Hematopoietic multipotent progenitor cell treated with erythropoietin and hydrocortisone succinate and interleukin-3 and kit ligand, for 15 days (in vitro differentiated cells): ENCODE measurements at regions not wholly inside any gene's neighbourhood (a gene's known extent, or its start where the extent isn't known, plus 50 kb on each side); places are given as distances from the start of the nearest gene placed in this dataset.

ENCODE experiments used
- DNase-seq: peaks from one replicate; pipeline ENCODE4 v3.0.0-alpha.2; 2015; ENCODE audit warnings: low spot score

DNA sequence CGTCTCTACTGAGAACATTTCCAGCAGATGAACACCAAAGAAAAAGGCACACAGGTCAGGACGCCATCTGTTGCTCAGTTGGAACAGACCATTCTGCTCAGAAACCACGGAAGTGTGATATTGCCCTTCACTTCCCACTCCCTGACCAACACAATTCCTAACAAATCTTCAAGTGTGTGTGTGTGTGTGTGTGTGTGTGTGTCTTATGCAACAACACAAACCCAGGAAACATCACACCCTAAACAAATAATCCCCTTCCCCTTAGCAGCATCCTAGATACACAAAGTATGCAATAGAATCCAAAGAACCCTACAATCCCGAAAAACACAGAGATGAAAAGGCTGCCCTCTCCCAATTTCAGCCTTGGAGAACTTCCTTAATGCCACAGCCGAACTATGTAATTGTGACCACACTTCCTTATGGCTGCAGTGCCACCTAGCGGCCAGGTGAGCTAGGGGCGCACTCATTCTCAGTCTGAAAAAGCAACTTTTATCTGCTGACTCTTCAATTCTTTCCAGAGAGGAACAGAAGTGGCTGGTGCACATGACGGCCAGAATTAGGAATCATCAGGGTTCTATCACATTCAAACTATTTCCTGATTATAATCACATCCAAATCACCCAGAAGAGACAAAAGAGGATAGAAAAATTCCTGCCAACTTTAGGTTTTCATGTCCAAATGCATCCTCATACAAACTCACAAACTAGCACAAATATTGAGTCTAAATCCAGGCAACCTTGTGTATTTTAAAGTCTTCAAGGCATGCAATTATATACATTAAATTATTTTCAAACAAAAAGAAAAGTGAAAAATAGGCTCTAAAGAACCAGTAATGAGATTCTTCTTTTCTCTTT lies 164.9 kb downstream of the DHX15 start:
- peak; percentile 52 for DNase-seq

DNA sequence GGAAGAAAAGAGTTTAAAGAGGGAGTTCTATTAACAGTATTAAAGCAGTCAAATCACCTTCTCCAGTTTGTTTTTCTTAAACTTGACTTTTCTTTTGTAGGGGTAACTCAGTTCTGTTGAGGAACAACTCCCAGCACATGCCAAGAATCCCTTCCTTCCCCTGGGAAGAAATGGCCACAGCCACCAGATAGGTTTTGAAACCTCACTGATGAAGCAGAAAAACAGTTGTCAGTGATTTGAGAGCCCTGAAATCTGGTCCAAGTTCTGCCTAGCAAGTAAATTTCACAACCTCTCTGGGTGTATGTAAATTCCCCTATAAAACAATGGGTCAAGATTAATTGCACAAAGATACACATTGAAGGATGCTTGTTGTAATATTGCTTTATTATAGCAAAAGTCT lies 167.1 kb downstream of the DHX15 start:
- no peak for DNase-seq

DNA sequence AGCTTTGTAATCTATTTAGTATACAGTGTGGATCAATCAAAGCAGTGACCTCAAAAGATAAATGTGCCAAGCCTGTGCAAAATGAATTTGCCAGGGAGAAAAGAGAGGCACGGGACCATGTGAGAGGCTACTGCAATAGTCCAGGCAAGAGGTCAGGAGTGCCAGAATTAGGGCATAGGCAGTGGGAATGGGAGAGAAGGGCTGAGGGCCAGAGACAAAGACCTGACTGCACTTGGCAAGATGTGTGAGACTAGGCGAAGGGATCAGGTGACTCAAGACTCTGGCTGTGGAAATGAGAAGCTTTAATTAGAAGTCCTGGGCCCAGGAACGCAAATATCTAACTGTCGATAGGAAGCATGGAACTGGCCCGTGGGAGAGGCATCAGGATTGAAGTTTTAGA lies 168.1 kb downstream of the DHX15 start:
- DNase-seq, result no peak

DNA sequence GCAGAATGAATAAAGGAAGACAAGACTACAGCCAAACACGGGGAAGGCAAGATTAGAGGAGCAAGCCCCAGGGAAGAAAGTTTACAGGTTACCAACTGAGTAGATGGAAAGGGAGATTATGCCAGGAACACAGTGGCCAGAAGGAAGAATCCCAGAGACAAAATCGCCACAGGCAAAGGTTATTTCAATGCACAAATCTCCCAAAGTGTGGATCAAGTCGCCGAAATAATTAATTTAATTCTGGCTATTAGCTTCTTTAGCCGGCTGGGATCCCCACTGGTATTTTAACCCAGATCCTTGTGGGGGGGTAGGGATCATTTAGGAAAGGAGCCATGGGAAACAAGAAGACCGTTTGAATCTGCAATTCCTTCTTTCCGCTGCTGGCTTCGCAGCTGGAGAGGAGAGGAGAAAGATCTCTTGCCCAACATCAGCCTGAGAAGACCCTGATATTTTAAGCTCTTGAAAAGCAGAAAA lies 171.0 kb downstream of the DHX15 start:
- no peak for DNase-seq

DNA sequence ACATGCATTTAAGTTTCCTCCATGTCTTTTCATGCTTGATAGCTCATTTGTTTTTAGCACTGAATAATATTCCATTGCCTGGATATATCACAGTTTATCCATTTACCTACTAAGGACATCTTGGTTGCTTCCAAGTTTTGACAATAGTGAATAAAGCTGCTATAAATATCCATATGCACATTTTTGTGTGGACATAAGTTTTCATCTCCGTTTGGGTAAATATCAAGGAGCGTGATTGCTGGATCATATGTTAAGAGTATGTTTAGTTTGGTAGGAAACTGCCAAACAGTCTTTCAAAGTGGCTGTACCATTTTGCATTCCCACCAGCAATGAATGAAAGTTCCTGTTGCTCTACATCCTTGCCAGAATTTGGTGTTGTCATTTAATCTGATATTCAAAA lies 172.5 kb downstream of the DHX15 start:
- no peak for DNase-seq

DNA sequence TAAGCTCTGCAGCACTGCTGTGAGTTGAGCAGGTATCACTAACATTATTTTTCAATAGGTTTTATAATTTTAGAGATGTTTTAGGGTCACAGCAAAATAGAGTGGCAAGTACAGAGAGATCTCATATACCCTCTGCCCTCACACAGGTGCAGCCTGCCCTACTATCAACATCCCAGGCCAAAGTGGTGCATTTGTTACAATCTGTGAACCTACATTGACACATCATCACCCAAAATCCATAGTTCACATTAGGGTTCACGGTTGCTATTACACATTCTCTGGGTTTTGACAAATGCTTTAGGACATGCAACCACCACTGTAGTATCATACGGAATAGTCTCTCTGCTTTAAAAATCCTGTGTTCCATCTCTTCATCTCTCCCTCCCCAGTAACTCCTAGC lies 173.1 kb downstream of the DHX15 start:
- DNase-seq, result no peak

DNA sequence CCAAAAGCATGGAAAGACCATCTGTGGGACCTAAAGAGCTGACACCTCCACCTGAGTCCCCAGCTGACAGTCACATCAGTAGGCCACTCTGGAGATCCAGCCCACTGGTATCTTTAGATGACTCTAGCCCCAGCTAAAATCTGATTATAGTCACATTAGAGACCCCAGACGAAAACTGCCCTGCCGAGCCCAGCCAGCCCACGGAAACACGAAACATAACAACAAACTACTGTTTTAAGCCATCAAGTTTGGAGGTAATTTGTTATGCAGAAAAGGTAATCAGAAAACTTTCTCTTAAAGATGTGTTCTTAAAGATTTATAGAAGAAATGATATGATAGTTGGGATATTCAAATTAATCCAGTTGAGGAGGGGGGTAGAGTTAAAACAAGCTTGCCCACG lies 175.7 kb downstream of the DHX15 start:
- no peak for DNase-seq

DNA sequence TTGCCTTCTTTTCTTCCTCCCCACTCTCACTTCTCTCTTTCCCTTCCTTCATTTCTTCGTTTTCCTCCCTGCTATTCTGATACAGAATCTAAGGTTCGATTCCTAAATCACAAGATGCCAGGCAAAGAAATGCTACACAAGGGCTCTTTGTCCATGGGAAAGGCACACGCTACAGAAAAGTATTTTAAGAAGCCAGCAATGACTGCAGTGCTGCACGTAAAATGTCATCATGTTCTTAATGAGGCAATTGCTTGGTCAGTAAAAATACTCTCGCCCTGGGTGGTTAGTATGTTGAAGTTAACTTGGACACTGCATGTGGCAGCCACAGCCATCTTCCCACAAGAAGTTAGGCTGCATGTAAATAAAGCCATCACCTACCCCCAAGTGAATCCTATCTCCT lies 178.4 kb downstream of the DHX15 start:
- no peak for DNase-seq

DNA sequence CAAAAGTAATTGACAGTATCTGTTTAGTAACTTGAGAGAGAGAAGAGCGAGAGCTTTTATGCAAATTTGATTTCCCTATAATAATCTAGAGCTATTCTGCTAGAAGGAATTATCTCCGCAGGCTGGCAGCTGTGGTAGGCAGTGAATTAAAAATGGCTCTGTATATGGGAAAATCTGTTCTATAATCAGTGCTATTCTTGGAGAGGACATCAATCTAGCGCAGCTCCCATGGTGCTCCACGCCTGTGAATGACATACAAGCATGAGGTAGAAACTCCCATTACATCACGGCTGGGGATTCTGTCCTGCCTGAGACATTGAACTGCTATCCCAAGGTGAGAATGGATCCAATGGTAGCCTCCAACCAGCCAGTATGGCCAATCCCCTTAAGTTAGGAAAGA lies 179.0 kb downstream of the DHX15 start:
- DNase-seq, result no peak

DNA sequence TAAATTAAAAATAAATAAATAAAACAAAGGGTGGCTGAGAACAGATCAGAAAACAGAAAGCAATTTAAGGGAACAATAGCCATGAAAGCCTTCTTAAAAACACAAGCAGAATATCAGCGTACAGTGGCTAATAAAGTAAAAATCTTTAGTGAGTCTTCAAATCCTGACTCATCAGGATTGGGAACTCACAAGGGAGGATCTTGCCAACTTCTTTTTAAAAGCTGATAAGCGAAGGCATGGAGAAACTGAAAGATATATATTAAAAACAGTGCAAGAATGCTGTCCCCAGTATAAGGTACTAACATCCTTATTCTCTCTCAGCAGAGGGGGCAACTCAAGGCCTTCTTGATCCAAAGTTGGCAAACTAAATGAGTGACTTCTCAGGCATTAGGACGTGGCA lies 180.1 kb downstream of the DHX15 start:
- DNase-seq, result no peak

DNA sequence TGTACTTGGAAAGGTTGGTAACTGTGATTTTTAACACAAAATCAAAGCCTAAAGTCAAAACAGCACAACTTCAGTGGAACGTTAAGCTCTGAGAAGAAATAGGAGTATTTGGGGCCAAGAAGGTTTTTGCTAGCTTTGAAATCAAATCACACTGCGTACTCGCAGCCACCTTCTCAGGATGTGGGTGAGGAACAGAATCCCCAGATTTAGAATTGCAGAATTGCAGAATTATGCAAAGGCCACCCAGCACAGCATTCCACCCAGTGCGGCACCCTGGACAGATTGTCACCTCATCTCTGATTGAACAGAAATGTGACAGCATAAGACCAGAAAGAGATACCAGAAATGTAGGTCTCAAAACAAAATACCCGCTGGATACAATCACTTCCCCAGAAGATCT lies 181.1 kb downstream of the DHX15 start:
- DNase-seq, result no peak

DNA sequence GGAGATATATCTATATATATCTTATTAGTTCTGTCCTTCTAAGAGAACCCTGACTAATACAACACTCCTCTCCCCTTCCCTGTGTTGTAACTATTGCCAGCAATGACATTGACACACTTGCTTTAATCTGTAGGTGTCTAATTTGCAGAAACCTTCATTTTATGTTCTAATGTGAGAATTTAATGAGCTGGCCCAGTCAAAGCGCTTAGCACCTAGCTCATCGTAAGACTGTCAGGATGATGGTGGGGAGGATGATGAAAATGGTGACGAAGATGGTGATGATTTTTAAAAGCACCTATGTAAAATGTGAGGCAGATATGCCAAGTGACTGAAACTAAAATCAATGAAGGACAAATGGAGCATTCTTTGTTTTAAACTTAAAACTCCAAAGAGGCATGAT lies 183.8 kb downstream of the DHX15 start:
- no peak for DNase-seq

DNA sequence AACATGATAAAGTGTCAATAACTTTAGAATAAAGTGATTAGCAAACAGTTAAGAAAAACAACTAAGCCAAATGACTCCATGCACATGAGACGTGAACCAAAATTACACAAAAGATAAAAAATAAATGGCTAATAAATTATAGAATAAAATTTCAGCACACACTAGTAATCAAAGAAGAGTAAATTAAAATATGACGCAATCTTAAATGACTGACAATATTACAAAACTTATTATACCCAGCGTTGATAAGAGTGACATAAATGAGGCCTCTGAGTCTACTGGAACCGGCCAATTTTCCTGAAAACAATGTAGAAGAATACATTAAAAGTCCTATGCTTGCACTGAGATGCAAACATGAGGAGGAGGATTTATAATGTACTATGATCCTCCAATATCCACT lies 187.4 kb downstream of the DHX15 start:
- no peak for DNase-seq

DNA sequence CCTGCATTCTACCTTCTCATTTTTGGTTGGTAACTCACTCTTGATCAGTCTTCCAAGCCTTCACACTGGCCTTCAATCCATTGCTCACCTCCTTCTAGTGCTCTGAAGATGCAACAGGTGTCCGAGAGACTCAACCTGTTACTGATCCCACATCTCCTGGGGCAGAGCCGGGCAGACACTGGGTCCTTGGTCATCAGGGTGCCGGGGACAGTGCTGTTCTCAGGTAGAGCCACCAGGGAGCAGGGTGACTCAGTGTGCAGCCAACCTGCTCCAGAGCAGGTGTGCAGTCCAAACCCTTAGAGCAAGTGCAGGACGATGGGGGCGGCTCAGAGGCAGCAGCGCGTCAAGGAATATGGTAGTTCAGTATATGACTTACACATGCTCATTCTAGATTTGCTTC lies 188.4 kb downstream of the DHX15 start:
- no peak for DNase-seq

DNA sequence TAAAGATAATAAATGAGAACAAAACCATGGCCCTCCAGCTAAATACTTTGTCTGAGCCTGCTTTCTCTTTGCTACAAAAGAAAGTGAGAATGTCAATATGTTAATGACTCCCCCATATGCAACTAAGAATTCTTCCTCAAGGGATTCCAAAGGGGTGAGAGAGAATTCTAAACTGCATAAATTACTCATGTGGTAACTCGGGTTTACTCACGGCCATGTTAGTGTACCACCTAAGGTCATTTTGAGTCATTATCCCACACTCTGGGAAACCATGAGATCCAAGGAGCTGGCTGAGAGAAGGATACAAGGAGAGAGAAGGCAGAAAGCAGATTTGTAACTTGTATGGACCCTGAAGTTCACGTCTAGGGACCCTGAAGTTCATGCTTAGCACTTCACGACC lies 190.3 kb downstream of the DHX15 start:
- no peak for DNase-seq

DNA sequence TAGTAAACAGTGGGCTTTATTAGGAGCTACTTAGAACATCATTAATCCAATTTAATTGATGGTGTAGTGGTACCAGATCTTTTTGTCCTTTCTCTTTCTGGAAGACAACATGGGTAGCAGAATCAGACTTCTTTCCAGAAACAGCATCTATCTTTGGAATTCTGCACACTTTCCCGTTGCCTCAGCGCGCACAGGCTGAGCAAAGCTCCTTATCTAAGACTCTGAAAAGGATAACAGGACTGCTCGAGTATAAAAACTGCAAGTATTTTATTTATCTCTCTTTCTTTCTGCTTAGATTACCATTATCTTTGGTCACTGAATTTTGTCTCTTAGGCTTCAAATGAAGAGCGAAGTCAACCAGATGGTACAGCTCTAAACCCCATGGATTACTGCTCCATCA lies 191.7 kb downstream of the DHX15 start:
- DNase-seq, result no peak

DNA sequence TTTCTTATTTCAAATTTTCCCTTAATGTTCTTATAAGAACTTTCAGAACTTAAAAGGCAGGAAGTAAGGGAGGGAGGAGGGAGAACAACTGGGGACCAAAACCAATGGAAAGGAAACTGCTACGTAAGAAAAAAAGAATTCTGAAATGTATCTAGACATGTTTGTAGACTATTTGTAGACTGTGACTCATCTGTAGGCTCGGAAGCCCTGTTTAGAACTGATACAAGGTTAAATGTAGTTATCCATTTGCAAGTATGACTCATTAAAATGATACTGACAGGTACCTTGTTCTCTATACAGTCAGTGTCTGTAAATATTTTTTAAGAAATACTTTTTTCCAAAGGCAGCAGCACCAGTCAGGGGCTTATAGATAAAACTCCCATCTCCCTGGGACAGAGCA lies 202.0 kb downstream of the DHX15 start:
- DNase-seq, result no peak

DNA sequence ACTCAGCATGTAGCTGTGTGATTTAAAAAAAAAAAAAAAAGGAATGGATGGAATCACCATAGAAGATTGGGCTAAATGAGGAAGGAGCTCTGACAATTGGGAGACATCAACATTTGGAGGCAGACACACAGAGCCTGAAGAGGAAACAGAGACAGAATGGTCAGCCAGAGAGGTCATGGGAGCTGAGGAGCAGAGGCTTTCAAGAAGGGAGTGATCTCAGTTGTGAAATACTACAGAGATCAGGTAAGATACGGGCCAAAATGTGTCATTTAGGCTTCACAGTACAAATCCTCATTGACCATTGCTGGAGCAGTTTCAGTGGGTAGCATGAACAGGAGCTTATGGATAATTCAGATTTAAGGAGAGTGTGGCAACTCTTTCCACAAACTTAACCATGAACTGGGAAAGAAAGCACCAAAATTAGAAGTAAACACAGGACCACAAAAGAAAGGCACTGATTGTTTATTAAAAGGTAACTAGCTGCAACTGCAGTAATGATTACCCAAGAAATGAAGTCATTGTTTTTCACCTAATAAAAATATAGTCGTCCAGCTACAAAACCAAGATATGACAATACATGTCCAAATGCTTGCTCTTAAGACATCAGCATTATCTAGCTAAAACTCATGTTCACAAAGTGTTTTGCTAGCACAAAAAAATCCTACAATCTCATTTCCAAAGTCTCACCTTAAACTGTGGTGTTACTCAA lies 203.2 kb downstream of the DHX15 start:
- DNase-seq, result no peak

DNA sequence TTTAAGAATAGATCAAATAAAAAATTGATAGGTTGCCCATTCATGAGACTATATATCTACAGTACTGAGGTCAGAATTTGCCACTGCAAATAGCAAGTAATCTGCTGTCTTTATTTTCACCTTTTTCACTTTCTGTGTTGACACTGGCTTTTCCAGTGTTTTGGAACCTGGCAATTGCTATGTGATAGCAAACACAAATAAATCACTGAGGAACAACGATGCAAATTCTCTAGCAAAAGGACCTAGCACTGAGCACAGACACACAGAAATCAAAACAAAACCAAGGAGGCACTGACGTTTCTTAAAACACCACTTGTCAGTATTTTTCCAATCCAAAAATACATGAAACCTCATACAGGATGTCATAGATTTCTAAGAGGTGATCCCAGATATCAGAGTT lies 210.7 kb downstream of the DHX15 start:
- no peak for DNase-seq

DNA sequence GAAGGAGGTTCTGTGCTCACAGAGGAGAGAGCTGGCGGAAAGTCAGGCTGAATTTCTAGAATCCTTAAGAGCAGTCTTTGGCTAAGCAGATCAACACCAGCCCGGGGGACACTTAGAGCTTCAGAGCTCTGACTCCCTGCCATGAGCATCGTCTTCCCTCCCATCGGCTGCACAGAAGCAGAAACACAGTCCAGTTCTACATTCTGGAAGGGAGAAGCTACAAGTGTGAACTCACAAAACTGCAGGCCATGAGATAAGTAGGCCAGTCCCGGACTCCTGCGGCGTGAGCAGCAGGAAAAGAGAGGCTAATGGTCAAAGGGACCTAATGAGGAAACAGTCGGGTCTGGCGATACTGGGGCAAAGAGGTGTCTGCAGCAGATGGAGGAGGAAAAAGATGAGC lies 211.5 kb downstream of the DHX15 start:
- no peak for DNase-seq

DNA sequence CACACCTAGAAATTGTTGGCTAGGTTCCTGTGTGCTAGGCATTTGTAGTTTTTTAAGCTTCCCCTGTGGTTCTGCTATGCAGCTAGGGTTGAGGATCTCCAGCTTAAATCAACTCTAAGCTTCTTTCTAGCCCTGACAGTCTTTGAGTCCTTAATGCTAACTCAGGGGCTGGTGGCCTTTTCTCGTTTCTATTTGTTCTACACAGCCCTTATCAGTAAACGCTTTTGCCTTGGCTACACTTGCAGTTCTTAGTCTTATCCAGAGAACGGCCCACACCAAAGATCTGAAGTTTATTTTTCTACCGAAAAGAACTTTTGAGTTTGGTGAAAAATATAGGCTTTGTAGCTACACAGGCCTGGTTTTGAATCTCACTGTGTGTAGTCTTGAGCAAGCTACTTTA lies 212.0 kb downstream of the DHX15 start:
- DNase-seq, result no peak

DNA sequence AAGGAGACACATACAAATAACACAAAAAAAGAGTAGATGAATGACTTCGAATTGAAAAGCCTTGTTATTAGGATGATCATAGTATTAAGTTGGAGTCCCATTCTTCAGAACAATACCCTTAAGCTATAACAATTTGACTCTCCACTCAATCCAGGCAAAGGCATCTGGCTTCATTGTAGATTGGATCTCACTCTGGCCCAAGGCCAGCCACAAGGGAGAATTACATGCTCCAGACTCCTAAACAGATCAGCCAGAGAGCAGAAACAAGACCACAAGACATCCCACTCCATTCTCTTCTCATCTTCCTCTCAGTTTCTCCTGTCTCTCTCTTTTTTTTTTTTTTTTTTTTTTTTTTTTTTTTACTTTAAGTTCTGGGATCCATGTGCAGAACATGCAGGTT lies 213.9 kb downstream of the DHX15 start:
- no peak for DNase-seq

DNA sequence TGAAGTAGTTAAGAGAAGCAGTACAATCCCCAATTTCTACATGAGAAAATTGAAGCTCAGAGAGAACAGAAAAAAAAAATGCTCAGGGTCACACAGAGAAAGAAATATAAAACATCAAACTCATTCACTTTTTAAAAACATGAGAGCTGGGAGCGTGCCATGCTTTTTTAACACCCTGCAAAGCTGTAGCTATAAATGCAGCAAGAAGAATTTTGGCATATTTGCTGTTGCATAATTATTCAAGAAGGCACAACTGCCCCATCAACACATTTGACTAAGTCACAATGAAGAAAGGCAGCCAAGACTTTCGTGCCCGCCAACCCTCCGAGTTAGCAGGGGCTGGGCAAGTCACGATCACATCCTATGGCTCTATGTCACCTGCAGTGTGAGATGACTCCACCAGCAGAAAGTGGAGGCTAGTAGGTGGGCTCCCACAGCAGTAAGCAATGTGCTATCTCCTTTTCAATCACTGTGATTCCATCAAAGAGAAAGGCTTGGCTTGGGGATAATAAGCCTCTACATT lies 214.8 kb downstream of the DHX15 start:
- DNase-seq, result no peak
